ENCODE measurements at regions not wholly inside any gene's neighbourhood (a gene's known extent, or its start where the extent isn't known, plus 50 kb on each side); places are given as distances from the start of the nearest gene placed in this dataset.

DNA sequence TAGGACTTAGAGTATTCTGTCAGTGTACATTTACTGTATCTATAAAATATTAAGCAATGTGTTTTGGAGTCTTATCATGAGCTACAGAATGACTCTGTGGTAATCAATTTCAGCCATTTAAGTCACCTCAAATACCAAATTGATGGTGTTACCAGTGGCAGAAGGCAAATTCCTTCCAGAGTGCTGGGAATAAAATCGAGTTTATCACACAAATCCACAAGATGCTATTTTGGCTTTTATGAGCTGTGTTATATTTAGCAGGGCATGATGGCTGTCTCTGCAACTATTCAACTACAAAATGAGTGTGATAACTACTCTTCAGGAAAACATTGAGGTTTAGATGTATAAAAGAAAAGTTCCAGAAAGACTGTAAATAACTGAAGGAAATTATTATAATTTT, 78.2 kb downstream of the AREG start:
- TF ChIP-seq, protein P1, sequence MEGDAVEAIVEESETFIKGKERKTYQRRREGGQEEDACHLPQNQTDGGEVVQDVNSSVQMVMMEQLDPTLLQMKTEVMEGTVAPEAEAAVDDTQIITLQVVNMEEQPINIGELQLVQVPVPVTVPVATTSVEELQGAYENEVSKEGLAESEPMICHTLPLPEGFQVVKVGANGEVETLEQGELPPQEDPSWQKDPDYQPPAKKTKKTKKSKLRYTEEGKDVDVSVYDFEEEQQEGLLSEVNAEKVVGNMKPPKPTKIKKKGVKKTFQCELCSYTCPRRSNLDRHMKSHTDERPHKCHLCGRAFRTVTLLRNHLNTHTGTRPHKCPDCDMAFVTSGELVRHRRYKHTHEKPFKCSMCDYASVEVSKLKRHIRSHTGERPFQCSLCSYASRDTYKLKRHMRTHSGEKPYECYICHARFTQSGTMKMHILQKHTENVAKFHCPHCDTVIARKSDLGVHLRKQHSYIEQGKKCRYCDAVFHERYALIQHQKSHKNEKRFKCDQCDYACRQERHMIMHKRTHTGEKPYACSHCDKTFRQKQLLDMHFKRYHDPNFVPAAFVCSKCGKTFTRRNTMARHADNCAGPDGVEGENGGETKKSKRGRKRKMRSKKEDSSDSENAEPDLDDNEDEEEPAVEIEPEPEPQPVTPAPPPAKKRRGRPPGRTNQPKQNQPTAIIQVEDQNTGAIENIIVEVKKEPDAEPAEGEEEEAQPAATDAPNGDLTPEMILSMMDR (IDR thresholded peaks at IDR 0.05; ENCODE audit: low read length) = no peak
- TF ChIP-seq EZH2 (IDR thresholded peaks at IDR 0.05; ENCODE audit: borderline replicate concordance, low read length) = no peak
